ENCODE measurements at regions not wholly inside any gene's neighbourhood (a gene's known extent, or its start where the extent isn't known, plus 50 kb on each side); places are given as distances from the start of the nearest gene placed in this dataset.
A peak's percentile ranks its signal among the peaks of the same experiment; 100 is the strongest.

DNA sequence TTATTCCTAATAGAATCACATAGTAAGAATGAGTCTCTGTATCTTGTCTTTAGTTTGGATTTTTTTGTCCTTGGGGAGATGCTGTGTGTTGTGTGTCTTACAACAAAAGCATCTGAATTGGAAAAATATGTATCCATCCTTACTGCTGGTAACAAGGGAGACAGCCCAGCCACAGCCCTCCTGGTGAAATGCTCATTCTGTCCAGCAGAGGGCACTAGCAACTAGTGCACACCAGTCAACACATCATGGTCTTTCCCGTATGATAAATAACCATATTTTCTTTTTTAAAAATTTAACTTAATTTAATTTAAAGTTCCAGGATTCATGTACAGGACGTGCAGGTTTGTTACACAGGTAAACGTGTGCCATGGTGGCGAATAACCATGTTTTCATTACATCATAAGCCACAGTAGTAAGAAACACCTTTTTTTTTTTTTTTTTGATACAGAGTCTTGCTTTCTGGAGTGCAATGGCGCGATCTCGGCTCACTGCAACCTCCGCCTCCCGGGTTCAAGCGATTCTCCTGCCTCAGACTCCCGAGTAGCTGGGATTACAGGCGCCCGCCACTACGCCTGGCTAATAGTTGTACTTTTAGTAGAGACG, 245.1 kb downstream of the PTBP2 start:
- DNase-seq: peak; percentile 19 to 68

DNA sequence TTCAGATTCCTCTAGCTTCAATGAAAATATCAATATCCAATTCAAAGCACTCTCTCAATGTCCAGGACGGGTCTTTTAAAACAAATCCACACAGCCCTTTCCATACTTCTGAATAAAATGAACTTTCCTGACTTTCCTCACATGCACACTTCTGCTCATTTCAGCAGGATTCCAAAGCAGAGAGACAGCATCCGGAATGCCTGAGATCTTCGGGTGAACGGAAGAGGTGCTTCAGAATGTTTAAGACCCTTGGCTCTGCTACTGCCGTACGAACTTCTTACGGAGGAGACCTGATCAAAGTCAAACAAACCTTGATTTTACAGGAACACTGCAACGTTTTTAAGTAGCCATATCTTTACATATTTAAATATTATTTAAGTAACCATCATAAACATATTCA, 245.7 kb downstream of the PTBP2 start:
- no peak for DNase-seq

DNA sequence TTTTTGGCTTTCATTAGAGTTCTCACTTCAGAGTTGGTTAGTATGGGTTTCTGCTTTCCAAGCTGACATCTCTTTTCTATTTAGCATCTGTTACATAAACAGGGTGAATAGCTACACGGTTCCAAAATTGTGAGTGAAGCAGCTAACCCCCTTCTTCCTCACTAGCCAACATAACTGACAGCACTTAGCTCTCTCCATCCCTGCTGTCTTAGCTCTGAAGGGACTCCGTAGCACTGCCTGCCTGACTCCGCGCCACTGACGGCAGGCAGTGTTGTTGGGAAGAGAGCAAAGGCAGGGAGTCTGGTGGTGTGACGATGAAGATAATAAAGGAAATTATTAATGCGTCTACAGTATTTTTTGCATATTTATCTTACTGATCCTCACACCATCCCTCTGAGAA, 247.0 kb downstream of the PTBP2 start:
- no peak for DNase-seq

GRCh38 chr1:96968983-96969382, 247.4 kb downstream of the PTBP2 start:
- DNase-seq: no peak

- no peak for DNase-seq
These were observed 248.1 kb downstream of the PTBP2 start for GRCh38 chr1:96969656-96970163.

- DNase-seq: no peak
These were observed 249.9 kb downstream of the PTBP2 start for GRCh38 chr1:96971439-96971838.

DNA sequence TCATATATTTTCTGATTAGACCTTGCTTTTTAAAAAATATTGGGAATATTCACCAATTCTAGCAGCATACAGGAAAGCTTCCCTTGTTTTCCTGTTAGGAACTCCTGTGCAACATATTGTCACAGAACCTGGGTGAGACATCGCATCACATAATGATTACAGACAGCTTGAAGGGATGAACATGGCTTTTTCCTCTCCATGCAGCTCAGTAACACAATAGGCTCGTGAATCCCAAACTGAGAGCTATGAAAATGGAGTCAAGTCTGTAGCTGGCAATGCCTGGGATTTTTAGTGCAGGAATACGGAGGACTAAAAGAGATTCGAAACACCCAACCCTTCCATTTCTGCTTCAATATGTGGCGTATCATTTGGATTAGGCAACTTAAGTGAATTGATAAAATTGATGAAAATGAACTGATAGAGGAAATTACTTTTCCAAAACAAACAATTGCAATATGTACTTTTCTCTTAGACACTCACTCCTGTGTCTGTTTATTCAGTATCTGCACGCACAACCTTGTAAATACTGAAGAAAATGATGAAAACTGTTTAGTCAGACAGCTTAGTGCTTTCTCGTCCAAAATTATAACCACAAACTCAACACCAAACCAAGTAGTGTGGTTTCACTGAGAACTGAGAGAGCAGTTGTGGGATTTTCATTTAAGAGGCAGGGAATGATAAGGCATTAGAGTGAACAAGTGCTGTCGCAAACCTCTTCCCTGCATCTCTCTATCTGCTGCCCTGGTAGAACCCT, 250.4 kb downstream of the PTBP2 start:
- no peak for DNase-seq

DNA sequence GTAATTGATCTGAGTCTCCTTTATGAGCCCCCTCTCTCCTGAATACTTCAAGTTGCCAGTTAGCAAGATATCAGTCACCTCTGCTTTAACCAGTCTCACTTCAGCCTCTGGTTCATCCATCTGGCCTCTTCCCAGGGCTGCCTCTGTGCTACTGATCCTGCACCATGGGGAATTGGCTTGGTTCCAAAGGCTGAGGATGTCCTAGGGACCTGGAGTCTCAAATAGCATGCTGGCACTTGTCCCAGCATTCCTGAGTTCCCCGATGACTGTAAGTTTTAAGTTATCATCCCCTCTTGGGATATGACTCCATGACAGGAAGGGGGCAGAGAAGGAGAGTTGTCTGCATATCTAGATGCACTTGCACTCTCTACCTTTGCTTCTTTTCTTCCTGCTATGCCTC, 252.0 kb downstream of the PTBP2 start:
- DNase-seq: peak; percentile 69 to 86

DNA sequence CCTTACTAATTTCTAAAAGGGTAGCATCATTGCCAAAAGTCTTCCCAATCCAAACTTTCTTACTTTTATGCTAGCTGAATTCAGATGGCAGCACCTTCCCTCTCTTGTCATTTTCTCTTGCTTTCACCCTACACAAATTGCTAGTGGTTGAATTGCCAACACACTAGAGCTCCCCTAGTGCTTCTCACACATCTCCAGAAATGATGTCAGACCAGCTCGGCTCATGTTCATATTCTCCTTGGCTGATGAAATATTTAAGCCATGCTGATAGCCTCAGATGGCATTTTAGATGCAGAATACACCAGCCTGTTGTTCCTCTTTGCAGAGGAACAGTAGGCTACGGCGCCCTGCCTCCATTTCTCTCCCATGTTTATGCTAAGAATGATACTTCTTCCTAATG, 256.9 kb downstream of the PTBP2 start:
- no peak for DNase-seq

DNA sequence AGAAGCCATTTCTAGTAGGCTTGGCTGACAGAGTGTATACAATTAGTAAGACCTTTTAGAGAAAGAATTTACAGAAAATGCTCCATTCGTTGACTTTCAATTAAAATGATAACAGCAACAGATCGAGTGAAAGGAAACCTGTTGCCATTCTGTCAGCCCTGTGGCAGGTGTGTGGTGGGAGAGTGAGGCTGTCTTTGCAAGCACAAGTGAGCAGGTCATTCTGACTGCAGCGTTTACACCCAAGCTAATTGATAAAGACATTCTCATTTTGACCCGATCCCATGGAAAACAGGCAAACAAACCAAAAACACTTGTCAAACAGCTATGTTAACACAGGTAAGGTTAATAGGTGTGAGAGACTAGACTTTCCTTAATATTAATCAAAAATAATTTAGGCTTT, 257.3 kb downstream of the PTBP2 start:
- no peak for DNase-seq

- no peak for DNase-seq
These were observed 258.0 kb downstream of the PTBP2 start for GRCh38 chr1:96979304-96980268.

GRCh38 chr1:96980448-96980847, 258.9 kb downstream of the PTBP2 start:
- DNase-seq: no peak

DNA sequence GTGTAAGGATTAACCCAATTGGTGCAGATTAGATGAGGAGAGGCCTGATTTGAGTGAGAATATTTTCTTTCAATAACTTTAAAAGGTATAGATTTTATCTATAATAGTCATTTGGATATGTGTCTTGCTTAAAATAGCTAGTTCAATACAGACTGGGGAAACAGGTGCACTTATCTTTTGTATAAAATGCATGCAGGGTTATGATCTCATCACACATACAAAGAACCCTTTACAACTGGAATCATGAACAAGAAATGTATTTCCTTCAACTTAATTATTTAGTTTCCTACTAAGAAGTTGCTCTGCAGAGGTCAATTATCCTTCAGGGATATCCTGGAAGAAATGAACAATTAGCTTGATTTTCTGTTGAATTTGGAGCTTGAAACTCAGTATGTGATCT, 259.6 kb downstream of the PTBP2 start:
- no peak for DNase-seq

DNA sequence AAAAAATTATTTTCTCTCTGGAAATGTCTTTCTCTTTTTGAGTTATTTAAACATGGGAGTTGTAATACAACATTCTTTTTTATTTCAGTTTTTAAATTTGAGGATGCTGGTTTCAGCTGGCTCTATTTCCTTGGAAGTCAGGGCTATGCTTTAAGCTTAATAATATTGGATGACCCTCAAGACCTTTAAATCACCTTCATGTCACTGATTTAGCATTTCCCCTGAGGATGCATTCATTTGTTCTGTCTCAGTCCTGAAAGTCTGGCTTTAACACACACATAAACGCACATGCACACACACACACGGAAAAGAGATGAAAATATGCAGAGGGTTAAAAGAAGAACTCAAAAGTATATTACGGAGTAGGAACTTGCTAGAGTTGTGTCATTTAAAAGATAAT, 260.5 kb downstream of the PTBP2 start:
- no peak for DNase-seq

DNA sequence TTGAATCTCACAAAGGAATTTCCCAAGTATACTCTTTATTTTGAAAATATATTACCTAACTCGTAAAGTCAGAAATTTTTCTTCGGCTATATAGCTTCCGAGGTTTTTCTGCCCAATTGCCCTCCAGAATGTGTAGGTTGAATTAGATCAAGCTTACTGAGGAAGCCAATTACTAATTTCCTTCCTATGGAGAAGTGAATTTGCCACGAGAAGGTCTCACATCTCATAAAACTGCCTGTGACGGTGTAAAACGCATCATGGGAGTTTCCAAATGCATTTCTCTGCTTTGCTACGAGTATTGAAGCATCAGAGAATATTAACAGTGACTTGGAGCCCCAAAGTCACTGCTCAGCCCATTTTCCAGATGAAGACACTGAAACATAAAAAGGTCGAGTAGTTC, 262.3 kb downstream of the PTBP2 start:
- DNase-seq: no peak

DNA sequence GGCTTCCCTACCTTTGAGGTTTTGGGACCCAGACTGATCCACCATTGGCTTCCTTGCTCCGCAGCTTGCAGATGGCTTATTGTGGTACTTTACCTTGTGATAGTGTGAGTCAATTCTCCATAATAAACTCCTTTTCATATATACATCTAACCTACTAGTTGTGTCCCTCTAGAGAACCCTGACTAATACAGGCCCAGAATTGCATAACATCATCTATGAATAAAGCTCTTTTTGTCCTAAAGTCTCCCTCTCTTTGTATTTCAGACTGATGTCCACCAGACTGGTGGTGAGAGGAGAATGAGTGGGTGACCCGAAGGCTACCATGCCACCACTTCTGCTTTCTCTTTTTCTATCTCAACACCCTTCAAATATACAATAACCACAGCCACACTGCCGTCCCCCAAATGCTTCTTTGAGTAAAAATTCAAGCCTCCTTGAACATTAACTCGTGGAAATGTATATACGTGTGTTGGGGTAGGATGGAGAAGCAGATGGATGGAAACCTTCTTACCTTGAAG, 265.7 kb downstream of the PTBP2 start:
- DNase-seq: no peak

DNA sequence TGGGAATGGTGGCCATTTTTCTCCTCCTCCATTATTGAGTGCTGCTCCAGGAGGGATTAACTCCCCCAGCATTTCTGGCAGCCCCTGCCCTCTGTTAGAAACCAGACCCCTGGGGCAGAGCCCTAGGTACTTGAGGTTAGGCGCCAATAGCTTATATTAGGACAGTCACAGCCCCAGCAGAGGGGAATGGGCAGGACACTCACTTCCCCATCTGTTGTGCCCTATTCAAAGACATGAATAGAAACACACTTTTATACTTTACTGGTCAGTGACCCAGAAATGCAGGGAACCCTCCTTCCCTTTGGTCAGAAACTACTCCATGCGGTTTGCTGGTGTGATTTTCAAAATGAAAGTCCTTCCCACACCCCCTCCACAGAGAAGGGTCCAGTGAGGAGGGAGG, 267.7 kb downstream of the PTBP2 start:
- peak in 1 of 2 experiments; percentile 5 for DNase-seq

DNA sequence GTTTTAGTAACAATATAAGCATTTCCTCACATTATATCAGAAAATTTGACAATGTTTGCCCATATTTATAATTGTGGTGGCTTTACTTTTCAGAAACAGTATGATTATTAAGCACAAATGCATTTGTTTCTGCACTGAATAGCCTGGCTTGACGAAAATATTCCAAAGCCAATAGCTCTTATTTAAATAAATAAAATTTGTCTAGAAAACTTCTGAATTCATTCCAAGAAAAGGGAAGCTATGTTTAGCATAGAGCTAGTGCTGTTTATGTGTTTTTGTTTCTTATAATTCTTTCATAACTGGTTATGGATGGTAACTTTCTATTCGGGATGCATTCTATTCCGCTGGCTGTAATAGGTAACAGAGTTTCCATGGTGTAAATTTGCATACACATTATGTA, 268.6 kb downstream of the PTBP2 start:
- no peak for DNase-seq

GRCh38 chr1:96991261-96991660, 269.7 kb downstream of the PTBP2 start:
- DNase-seq: no peak

DNA sequence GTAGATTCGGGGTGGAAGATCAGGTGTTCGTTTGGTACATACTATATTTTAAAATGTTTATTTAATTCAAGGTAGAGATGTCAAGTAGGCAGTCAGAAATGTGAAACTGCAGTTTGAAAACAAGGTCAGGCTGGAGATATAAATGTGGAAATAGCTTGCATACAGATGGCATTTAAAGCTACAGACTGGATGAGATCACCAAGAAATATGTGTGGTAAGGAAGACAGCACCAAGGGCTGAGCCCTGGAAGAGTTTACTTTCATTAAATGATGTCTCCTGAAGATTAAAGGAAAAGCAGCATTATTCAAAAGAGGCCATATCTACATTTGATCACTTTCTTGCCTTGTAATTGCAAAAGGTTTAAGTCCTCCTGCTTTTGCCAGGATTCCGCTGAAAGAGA, 271.3 kb downstream of the PTBP2 start:
- no peak for DNase-seq

- DNase-seq: no peak
These were observed 273.8 kb downstream of the PTBP2 start for GRCh38 chr1:96995351-96995750.

DNA sequence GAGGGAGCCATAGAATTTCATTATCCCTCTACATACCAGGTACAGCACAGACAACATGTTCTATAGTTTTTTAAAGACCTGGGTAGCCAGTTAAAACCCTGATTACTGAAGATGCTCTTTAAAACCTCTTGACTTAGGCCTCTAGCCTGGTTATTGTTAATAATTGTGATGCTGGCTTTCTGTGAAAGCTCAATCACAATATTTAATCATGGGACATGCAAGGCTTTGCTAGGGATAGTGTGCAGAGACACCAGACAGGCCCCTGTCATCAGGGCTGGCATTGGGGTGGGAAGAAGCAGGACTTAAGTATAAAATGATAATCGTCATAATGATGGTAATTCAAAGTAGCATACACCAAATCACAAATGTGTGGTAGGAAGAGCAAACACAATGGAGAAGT, 274.4 kb downstream of the PTBP2 start:
- no peak for DNase-seq

DNA sequence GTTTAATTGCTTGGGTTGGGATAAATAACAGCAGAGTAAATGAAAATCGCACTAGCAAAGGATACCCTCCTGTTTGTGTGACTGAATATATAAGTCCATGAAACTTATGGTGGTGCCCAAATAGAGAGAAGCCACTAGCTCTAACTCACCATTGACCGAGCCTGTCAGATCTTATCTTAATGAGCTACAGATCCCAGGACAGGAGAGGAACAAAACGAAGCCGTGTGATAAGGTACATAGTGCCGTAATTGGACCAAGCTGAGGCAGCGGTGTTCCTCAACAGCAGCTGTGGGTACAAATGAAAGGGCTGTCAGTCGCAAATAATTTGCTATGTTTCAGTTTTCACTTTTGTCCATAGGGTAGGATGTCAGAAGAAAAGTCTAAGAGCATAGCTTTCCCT, 276.1 kb downstream of the PTBP2 start:
- DNase-seq: no peak
